Suprapubic skin (tissue), 3 donors: ENCODE measurements at regions not wholly inside any gene's neighbourhood (a gene's known extent, or its start where the extent isn't known, plus 50 kb on each side); places are given as distances from the start of the nearest gene placed in this dataset.

Experiments
- CTCF ChIP-seq, 2 donors: fragments of 200-600 bp in 1 of 2; fragments of 450-650 bp in 1 of 2; sonication (generic) in 1 of 2; IDR thresholded peaks; one replicate each; pipeline ENCODE4 v1.5.1; 2016 to 2019; ENCODE audit warnings: antibody characterized with exemption in 2 of 2, mild to moderate bottlenecking in 1 of 2, moderate library complexity in 1 of 2
- POLR2AphosphoS5 ChIP-seq, 3 donors: sonication (generic); formaldehyde crosslinking; IDR thresholded peaks; one replicate each; pipeline ENCODE4 v1.6.1; 2017; ENCODE audit warnings: antibody characterized with exemption in 3 of 3

- no peak for TF ChIP-seq POLR2AphosphoS5 (IDR thresholded peaks at IDR 0.05)
- no peak for TF ChIP-seq CTCF (IDR thresholded peaks at IDR 0.05)
These were observed 239.5 kb downstream of the ZPLD1 start for GRCh38 chr3:102674284-102674683.
